ENCODE measurements at regions not wholly inside any gene's neighbourhood (a gene's known extent, or its start where the extent isn't known, plus 50 kb on each side); places are given as distances from the start of the nearest gene placed in this dataset.

GRCh38 chr1:239239529-239239928, 146.8 kb upstream of the CHRM3 start:
- intact Hi-C loops (cut with micrococcal nuclease; ENCODE audit: unreplicated experiment): no loop called here
- no peaks in the 10 kb centered on the region for H3K9me2 ChIP-seq (ENCODE audit: insufficient read depth, low read length)

GRCh38 chr1:239237912-239238311, 148.5 kb upstream of the CHRM3 start:
- CTCF ChIA-PET (ENCODE audit: unreplicated experiment): no interaction called here
- H3K79me2 ChIP-seq (ENCODE audit: insufficient read depth, low read depth, low read length): no peaks in the 10 kb centered on the region
- H3K9me3 ChIP-seq (ENCODE audit: low read length): no peaks in the 10 kb centered on the region
- no peak overlapping the region for H2AFZ ChIP-seq (ENCODE audit: low read length)
- H3K27ac ChIP-seq (ENCODE audit: low read depth, low read length, poor library complexity, severe bottlenecking): no peak overlapping the region
- TF ChIP-seq CTCF (conservative IDR thresholded peaks at IDR 0.05; ENCODE audit: low read length) (no peak), EZH2phosphoT487 (IDR thresholded peaks at IDR 0.05; ENCODE audit: borderline replicate concordance, low read depth, low read length) (no peak)
- H3K36me3 ChIP-seq (ENCODE audit: insufficient read depth, low read length): no peaks in the 10 kb centered on the region
- DNase-seq (ENCODE audit: low spot score): no peak
- no peaks in the 10 kb centered on the region for H3K9me2 ChIP-seq (ENCODE audit: insufficient read depth, low read length)
- H3K4me3 ChIP-seq (ENCODE audit: low read depth, low read length, poor library complexity, severe bottlenecking): no peak overlapping the region
- BruUV-seq (replicated peaks): no TSS peak
- no peaks in the 10 kb centered on the region for H4K20me1 ChIP-seq (ENCODE audit: insufficient read depth, low read length)
- H3K4me2 ChIP-seq (ENCODE audit: low read length): no peak overlapping the region
- H3K4me1 ChIP-seq (ENCODE audit: insufficient read depth, low read length, poor library complexity, severe bottlenecking): no peaks in the 10 kb centered on the region
- intact Hi-C loops (cut with micrococcal nuclease; ENCODE audit: unreplicated experiment): no loop called here
- POLR2A ChIA-PET: interaction anchor here (0.6 kb wide), 1 partner anchor 104 kb away, joined by 3 read pairs; no protein-coding TSS in a partner anchor

More at GRCh38 chr1:239239529-239239928, 146.8 kb upstream of the CHRM3 start:
- POLR2A ChIA-PET: interaction anchor here (0.6 kb wide), 1 partner anchor 1246 kb away, joined by 3 read pairs; no protein-coding TSS in a partner anchor
- no TSS peak for BruUV-seq (replicated peaks)
- DNase-seq (ENCODE audit: low spot score): no peak
- Histone ChIP-seq H3K4me2 (ENCODE audit: low read length) (no peak overlapping the region), H3K4me3 (ENCODE audit: low read depth, low read length, poor library complexity, severe bottlenecking) (no peak overlapping the region), H3K79me2 (ENCODE audit: insufficient read depth, low read depth, low read length) (no peaks in the 10 kb centered on the region), H3K36me3 (ENCODE audit: insufficient read depth, low read length) (no peaks in the 10 kb centered on the region), H3K27ac (ENCODE audit: low read depth, low read length, poor library complexity, severe bottlenecking) (no peak overlapping the region), H3K9me3 (ENCODE audit: low read length) (no peaks in the 10 kb centered on the region), H3K4me1 (ENCODE audit: insufficient read depth, low read length, poor library complexity, severe bottlenecking) (no peaks in the 10 kb centered on the region), H4K20me1 (ENCODE audit: insufficient read depth, low read length) (no peaks in the 10 kb centered on the region), H2AFZ (ENCODE audit: low read length) (no peak overlapping the region)
- CTCF ChIA-PET (ENCODE audit: unreplicated experiment): no interaction called here
- TF ChIP-seq EZH2phosphoT487 (IDR thresholded peaks at IDR 0.05; ENCODE audit: borderline replicate concordance, low read depth, low read length) (no peak), CTCF (conservative IDR thresholded peaks at IDR 0.05; ENCODE audit: low read length) (no peak)

DNA sequence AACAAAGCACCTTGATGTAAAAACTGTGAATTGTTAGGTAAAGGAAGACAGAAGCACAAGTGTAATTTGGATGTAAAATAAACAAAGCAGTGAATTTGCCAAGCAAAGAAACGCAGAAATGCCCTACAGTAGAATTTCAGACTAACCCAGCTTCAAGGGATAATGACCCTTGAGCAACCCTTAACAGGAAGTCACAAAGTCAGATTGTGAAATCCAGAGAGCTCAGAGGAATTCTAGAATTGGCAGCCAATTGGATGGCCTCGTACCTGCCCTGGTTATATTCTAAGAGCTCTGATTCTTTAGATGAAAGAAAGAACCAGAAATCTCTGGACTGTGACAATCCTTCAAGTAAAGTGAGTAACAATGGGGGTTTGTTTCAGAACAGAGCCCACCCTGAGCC, 152.7 kb upstream of the CHRM3 start:
- no peaks in the 10 kb centered on the region for H3K4me1 ChIP-seq (ENCODE audit: insufficient read depth, low read length, poor library complexity, severe bottlenecking)
- H3K4me2 ChIP-seq (ENCODE audit: low read length): no peak overlapping the region
- no peak overlapping the region for H2AFZ ChIP-seq (ENCODE audit: low read length)
- no peaks in the 10 kb centered on the region for H3K79me2 ChIP-seq (ENCODE audit: insufficient read depth, low read depth, low read length)
- H3K4me3 ChIP-seq (ENCODE audit: low read depth, low read length, poor library complexity, severe bottlenecking): no peak overlapping the region
- POLR2A ChIA-PET: no interaction called here
- DNase-seq (ENCODE audit: low spot score): no peak
- H3K36me3 ChIP-seq (ENCODE audit: insufficient read depth, low read length): no peaks in the 10 kb centered on the region
- H3K27ac ChIP-seq (ENCODE audit: low read depth, low read length, poor library complexity, severe bottlenecking): no peak overlapping the region
- H3K9me3 ChIP-seq (ENCODE audit: low read length): no peaks in the 10 kb centered on the region
- CTCF ChIA-PET (ENCODE audit: unreplicated experiment): no interaction called here
- intact Hi-C loops (cut with micrococcal nuclease; ENCODE audit: unreplicated experiment): no loop called here
- no peak for TF ChIP-seq EZH2phosphoT487 (IDR thresholded peaks at IDR 0.05; ENCODE audit: borderline replicate concordance, low read depth, low read length)
- no peak for TF ChIP-seq CTCF (conservative IDR thresholded peaks at IDR 0.05; ENCODE audit: low read length)
- no TSS peak for BruUV-seq (replicated peaks)
- H4K20me1 ChIP-seq (ENCODE audit: insufficient read depth, low read length): no peaks in the 10 kb centered on the region
- H3K9me2 ChIP-seq (ENCODE audit: insufficient read depth, low read length): no peaks in the 10 kb centered on the region

All from OCI-LY7 (cell line).